ENCODE measurements at regions not wholly inside any gene's neighbourhood (a gene's known extent, or its start where the extent isn't known, plus 50 kb on each side); places are given as distances from the start of the nearest gene placed in this dataset.

DNA sequence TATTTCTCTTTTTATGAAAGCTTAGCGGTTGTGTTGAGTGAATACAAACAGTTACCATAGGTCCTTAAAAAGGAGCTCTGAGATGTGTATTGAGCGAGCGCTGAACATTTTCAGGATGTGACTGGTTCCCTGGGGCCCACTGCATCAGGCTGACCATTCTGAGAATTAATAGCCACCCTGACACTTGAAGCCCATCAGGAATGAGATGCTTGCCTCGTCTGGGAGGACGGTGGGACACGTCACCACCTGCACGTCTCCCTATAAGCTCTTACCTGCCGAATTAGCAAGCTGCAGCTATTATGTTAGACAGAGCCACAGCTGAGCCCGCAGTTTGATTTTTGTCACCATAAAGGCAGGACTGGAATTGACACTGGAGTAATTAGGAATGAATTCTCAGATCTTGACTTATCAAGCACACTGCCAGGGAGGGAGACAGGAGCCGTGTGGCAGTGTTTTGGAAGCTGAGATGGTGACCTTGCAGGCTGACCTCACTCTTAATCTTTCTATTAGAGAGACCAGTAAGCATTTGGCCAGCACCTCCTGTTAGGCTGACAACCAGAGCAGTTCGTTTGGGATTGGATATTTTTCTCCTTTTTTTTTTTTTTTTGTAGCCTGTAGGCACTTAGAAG lies 373.1 kb upstream of the WWC1 start:
- no peaks in the 10 kb centered on the region for H3K9me2 ChIP-seq (ENCODE audit: insufficient read depth, low read length)
- intact Hi-C loops (cut with micrococcal nuclease; ENCODE audit: unreplicated experiment): no loop called here
- no peak overlapping the region for H3K27ac ChIP-seq (ENCODE audit: low read depth, low read length, poor library complexity, severe bottlenecking)
- H4K20me1 ChIP-seq (ENCODE audit: insufficient read depth, low read length): no peaks in the 10 kb centered on the region
- POLR2A ChIA-PET: no interaction called here
- H3K4me3 ChIP-seq (ENCODE audit: low read depth, low read length, poor library complexity, severe bottlenecking): no peak overlapping the region
- no peaks in the 10 kb centered on the region for H3K9me3 ChIP-seq (ENCODE audit: low read length)
- no peaks in the 10 kb centered on the region for H3K36me3 ChIP-seq (ENCODE audit: insufficient read depth, low read length)
- no peak for TF ChIP-seq EZH2phosphoT487 (IDR thresholded peaks at IDR 0.05; ENCODE audit: borderline replicate concordance, low read depth, low read length)
- TF ChIP-seq, protein P1, sequence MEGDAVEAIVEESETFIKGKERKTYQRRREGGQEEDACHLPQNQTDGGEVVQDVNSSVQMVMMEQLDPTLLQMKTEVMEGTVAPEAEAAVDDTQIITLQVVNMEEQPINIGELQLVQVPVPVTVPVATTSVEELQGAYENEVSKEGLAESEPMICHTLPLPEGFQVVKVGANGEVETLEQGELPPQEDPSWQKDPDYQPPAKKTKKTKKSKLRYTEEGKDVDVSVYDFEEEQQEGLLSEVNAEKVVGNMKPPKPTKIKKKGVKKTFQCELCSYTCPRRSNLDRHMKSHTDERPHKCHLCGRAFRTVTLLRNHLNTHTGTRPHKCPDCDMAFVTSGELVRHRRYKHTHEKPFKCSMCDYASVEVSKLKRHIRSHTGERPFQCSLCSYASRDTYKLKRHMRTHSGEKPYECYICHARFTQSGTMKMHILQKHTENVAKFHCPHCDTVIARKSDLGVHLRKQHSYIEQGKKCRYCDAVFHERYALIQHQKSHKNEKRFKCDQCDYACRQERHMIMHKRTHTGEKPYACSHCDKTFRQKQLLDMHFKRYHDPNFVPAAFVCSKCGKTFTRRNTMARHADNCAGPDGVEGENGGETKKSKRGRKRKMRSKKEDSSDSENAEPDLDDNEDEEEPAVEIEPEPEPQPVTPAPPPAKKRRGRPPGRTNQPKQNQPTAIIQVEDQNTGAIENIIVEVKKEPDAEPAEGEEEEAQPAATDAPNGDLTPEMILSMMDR (conservative IDR thresholded peaks at IDR 0.05; ENCODE audit: low read length): no peak
- no peaks in the 10 kb centered on the region for H3K4me1 ChIP-seq (ENCODE audit: insufficient read depth, low read length, poor library complexity, severe bottlenecking)
- BruUV-seq (replicated peaks): no TSS peak
- no peaks in the 10 kb centered on the region for H3K79me2 ChIP-seq (ENCODE audit: insufficient read depth, low read depth, low read length)
- no peak overlapping the region for H2AFZ ChIP-seq (ENCODE audit: low read length)
- no peak overlapping the region for H3K4me2 ChIP-seq (ENCODE audit: low read length)
- DNase-seq (ENCODE audit: low spot score): no peak
- CTCF ChIA-PET (ENCODE audit: unreplicated experiment): no interaction called here

GRCh38 chr5:167918813-167919483 lies 372.5 kb upstream of the WWC1 start:
- no peaks in the 10 kb centered on the region for H3K9me3 ChIP-seq (ENCODE audit: low read length)
- H4K20me1 ChIP-seq (ENCODE audit: insufficient read depth, low read length): no peaks in the 10 kb centered on the region
- H3K9me2 ChIP-seq (ENCODE audit: insufficient read depth, low read length): no peaks in the 10 kb centered on the region
- no peaks in the 10 kb centered on the region for H3K4me1 ChIP-seq (ENCODE audit: insufficient read depth, low read length, poor library complexity, severe bottlenecking)
- no peak overlapping the region for H2AFZ ChIP-seq (ENCODE audit: low read length)
- H3K36me3 ChIP-seq (ENCODE audit: insufficient read depth, low read length): no peaks in the 10 kb centered on the region
- intact Hi-C loops (cut with micrococcal nuclease; ENCODE audit: unreplicated experiment): no loop called here
- TF ChIP-seq, protein P1 (conservative IDR thresholded peaks at IDR 0.05; ENCODE audit: low read length): no peak
- TF ChIP-seq EZH2phosphoT487 (IDR thresholded peaks at IDR 0.05; ENCODE audit: borderline replicate concordance, low read depth, low read length): no peak
- no peak overlapping the region for H3K4me3 ChIP-seq (ENCODE audit: low read depth, low read length, poor library complexity, severe bottlenecking)
- POLR2A ChIA-PET: no interaction called here
- BruUV-seq (replicated peaks): no TSS peak
- H3K79me2 ChIP-seq (ENCODE audit: insufficient read depth, low read depth, low read length): no peaks in the 10 kb centered on the region
- CTCF ChIA-PET (ENCODE audit: unreplicated experiment): no interaction called here
- no peak for DNase-seq (ENCODE audit: low spot score)
- H3K4me2 ChIP-seq (ENCODE audit: low read length): no peak overlapping the region
- H3K27ac ChIP-seq (ENCODE audit: low read depth, low read length, poor library complexity, severe bottlenecking): no peak overlapping the region

DNA sequence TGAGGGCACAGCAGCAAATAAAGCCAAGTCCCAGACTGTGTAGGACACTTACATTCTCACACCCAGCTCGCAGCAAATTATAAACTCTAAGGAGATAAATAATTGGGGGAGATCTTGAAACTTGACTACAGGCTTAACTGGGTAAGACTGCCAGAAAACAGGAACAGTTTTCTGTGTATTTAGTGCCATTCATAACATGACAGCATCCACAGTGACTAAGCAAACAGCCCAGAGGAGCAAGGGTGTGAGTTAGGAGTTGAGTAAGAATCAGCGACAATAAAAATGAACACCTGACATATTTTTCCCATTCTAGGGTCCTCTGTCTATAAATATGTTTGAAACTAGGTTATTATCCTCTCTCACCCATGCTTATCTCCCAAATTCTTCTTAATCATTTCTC lies 370.9 kb upstream of the WWC1 start:
- no peaks in the 10 kb centered on the region for H3K9me2 ChIP-seq (ENCODE audit: insufficient read depth, low read length)
- POLR2A ChIA-PET: interaction anchor here (0.6 kb wide), 1 partner anchor 64 kb away, joined by 3 read pairs; no protein-coding TSS in a partner anchor
- intact Hi-C loops (cut with micrococcal nuclease; ENCODE audit: unreplicated experiment): no loop called here
- no peak overlapping the region for H2AFZ ChIP-seq (ENCODE audit: low read length)
- CTCF ChIA-PET (ENCODE audit: unreplicated experiment): no interaction called here
- no peaks in the 10 kb centered on the region for H3K79me2 ChIP-seq (ENCODE audit: insufficient read depth, low read depth, low read length)
- H3K9me3 ChIP-seq (ENCODE audit: low read length): no peaks in the 10 kb centered on the region
- H3K4me3 ChIP-seq (ENCODE audit: low read depth, low read length, poor library complexity, severe bottlenecking): no peak overlapping the region
- H3K4me1 ChIP-seq (ENCODE audit: insufficient read depth, low read length, poor library complexity, severe bottlenecking): no peaks in the 10 kb centered on the region
- no peaks in the 10 kb centered on the region for H3K36me3 ChIP-seq (ENCODE audit: insufficient read depth, low read length)
- no peaks in the 10 kb centered on the region for H4K20me1 ChIP-seq (ENCODE audit: insufficient read depth, low read length)
- no peak for DNase-seq (ENCODE audit: low spot score)
- BruUV-seq (replicated peaks): no TSS peak
- TF ChIP-seq, protein P1 (conservative IDR thresholded peaks at IDR 0.05; ENCODE audit: low read length): no peak
- TF ChIP-seq EZH2phosphoT487 (IDR thresholded peaks at IDR 0.05; ENCODE audit: borderline replicate concordance, low read depth, low read length): no peak
- no peak overlapping the region for H3K4me2 ChIP-seq (ENCODE audit: low read length)
- no peak overlapping the region for H3K27ac ChIP-seq (ENCODE audit: low read depth, low read length, poor library complexity, severe bottlenecking)
